NCI-H345 treated with DMSO at 0.1 percent for 48 hours (cell line): ENCODE measurements at regions not wholly inside any gene's neighbourhood (a gene's known extent, or its start where the extent isn't known, plus 50 kb on each side); places are given as distances from the start of the nearest gene placed in this dataset.

Experiments used
- DNase-seq: peaks from one replicate; lab custom pipeline; 2025; ENCODE audit not compliant: unreplicated experiment; lab: John Stamatoyannopoulos, UW

- no peak for DNase-seq
Measured at GRCh38 chr1:216924732-216925131, 201.5 kb upstream of the ESRRG start.

GRCh38 chr1:216923601-216924000 lies 200.4 kb upstream of the ESRRG start:
- no peak for DNase-seq

DNA sequence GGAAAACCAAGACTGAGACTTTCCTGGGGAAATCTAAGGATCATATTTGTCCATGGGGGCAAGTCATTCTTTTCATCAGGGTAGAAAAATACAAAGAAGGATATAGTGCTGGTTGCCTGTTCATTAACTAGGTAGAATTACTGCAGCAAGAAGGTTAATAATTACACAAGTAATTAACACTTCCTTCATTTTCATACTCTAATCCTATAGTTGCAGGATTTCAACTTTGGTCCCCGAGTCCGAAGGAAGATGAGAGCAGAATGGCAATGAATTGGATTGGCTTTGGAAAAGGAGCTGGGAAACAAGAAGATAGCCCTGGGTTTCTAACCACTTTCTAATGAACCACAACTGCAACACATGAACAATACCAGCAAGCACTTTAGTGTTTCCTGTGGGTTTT lies 199.2 kb upstream of the ESRRG start:
- no peak for DNase-seq

DNA sequence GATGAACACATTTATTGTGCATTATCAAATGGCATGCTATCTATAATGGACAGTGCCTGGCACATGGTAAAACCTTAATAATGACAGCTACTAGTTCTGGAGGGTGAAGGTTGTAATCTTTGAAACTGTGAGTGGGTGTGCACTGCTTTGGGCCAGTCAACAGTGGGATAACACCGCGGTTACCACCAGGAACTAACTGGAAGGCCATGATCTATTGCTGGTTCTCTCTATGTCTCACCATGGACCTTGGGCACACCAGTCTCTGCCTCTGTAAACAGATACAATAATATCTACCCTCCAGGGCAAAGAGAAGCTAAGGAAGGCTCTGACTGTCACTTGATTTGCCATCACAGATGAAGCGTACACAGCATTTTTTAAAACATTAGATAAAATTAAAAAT lies 198.6 kb upstream of the ESRRG start:
- DNase-seq, result no peak

- no peak for DNase-seq
Measured at GRCh38 chr1:216919060-216919970, 196.1 kb upstream of the ESRRG start.

DNA sequence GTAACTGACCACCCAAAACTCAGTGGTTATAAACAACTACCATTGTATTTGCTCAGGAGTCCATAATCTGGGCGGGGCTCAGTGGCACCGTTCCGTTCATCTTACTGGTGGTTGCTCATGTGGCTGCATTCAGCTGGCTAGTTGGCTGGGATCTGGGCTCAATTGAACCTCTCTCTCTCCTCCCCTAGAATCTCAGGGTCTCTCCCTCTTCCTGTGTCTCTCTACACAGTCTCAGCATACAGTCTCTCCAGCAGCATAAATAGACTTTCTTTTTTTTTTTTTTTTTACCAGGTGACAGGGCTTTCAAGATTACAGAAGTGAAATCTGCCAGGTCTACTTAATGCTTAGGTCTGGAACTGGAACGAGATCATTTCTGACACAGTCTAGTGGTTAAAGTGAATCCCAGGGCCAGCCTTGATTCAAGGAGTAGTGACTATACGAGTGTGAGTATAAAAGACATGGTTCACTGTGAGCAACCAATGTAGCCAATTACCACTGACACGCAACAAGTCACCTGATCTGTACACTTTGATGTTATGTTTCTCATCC lies 193.7 kb upstream of the ESRRG start:
- DNase-seq, result no peak

GRCh38 chr1:216914974-216915373 lies 191.7 kb upstream of the ESRRG start:
- no peak for DNase-seq

- DNase-seq, result no peak
Measured at GRCh38 chr1:216913976-216914375, 190.7 kb upstream of the ESRRG start.

- no peak for DNase-seq
Measured at GRCh38 chr1:216910081-216910840, 187.0 kb upstream of the ESRRG start.

DNA sequence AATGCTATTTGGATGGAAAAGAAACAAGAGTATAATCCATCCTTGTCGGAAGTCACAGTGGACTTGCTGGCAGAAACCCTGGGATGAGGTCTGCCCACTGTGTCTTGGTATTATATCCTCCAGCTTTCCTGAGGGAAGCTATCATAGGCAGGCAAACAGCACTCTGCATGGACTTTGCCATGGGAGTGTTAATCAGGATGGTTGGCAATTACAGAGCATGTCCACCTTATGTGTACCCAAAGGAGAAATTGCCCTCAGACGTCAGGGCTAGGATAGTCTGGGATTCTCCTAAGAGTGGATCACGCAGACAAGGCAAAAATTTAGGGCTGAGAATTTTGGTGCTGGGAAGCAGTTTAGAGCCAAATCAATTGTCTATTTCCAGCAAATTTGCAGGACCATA lies 184.9 kb upstream of the ESRRG start:
- no peak for DNase-seq

DNA sequence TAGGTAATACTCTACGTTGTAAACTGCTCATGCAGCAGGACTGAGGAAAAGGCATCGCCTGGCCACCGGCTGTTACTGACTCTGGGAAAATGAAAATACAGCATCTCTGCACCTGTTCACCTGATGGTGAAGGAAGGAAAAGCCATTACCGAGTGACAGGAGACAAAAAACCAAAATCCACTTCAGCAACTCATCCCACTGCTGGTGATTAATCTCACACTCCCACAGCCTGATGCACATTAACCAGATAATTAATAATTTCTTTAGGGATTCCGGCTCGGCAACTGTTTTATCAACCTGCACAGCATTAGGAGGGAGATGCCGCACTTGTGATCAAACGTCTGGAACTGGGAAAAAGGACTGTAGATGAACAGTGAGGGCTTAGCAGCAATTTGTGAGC lies 183.9 kb upstream of the ESRRG start:
- no peak for DNase-seq

- no peak for DNase-seq
Measured at GRCh38 chr1:216905781-216906180, 182.6 kb upstream of the ESRRG start.

- DNase-seq, result no peak
Measured at GRCh38 chr1:216905137-216905536, 181.9 kb upstream of the ESRRG start.

GRCh38 chr1:216904471-216904870 lies 181.2 kb upstream of the ESRRG start:
- DNase-seq, result no peak

DNA sequence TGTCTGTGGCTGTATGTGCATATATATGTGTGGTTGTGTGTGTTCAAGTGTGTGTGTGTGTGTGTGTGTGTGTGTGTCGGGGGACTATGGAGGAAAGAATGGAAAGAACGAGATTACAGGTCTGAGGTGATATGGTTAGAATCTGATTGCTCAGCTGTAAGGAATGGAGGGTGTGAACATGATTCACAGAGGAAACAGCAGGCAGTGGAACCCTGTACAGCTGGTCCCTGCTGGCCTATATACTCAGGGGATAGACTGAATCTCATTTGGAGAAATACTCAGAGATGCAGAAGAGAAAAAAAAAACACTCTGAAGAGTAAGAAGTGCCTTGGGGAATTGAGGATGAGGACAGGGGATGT lies 180.1 kb upstream of the ESRRG start:
- peak; percentile 66 for DNase-seq

GRCh38 chr1:216902669-216903381 lies 179.6 kb upstream of the ESRRG start:
- peak; percentile 66 for DNase-seq

DNA sequence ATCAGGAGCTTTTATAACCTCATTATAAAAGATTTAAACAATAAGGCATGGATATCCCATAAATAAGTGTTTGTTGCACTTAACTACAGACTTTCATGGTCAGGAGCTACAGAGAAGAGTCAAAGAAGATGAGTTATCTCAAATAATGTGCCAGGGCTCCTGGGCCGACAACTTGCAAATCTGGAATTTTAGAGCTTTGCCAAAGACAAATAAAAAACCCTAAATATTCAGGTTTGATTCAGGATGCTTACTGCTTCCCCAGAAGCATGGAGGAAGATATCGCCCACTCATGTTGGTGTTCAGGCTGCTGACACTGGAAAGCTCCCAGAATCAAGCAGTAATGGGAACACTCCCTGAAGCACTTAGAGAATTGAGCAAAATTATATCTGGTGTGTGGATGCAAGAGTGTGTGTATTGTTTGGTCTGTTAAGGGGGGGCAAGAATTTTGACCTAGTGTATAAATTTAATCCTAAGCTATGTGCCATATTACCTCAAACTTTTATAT lies 176.9 kb upstream of the ESRRG start:
- no peak for DNase-seq

DNA sequence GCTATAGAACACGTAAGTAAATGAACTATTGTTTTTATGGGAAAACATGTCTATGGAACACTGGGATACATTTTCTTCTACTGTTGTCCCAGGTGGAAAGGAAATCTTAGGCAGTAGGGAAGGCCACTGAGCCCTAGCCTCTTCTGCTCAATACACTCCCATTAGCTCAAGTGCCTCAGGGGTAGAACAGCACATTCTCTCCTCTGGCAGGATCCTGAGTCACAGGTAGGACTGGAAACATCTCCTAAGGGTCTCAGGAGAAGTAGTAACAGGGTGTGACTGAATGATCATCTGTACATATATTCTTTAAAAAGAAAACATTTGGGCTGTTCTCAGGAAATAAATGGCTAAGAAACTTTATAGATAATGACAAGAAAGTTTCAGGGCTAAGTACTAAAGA lies 175.6 kb upstream of the ESRRG start:
- no peak for DNase-seq

DNA sequence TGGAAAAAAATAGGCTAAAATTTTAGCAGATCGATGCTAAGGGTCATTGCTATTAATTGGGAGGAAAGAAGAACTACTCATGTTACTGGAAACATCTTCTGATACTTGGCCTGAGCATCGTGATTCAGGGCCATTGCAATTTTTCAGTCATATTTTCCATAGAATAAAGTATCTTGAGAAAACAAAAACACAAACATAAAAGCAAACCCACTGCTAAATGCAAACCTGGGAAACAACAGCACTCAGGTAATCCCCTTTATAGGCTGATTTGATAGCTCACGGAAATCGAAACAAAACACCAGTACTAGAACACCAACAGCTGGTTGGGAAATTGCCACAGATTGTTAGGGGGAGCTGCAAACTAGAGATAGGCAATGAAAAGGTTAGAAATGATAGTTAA lies 172.9 kb upstream of the ESRRG start:
- DNase-seq, result no peak

- DNase-seq, result no peak
Measured at GRCh38 chr1:216894494-216894893, 171.3 kb upstream of the ESRRG start.

DNA sequence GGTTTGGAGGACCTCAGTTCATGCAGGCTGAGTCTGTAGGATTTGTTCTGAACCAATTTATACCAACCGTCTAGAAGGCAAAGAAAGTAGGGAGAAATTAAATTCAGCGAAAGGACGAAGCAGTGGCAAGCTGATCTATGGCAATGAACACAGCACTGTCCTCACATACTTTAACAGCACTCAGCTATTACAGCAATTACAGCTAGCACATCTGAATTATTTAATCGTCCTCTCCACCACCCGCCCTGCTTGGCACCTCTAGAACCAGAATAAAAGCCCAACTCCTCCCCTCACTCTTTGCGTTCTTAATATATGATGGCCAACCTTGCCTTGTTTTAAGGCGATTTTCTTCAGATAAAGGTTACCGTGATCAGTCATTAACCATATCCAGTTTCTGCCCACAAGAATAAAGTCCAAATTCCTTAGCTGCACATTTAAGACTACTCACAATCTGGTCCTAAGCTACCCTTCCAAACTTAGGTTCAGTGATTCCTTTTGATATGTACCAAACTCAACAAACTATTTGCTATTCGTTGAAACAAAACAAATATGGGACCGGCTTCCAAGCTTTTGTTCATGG lies 169.4 kb upstream of the ESRRG start:
- no peak for DNase-seq
